Activated naive CD4-positive, alpha-beta T cell treated with anti-CD3 and anti-CD28 coated beads for 36 hours (primary cell): ENCODE measurements at regions not wholly inside any gene's neighbourhood (a gene's known extent, or its start where the extent isn't known, plus 50 kb on each side); places are given as distances from the start of the nearest gene placed in this dataset.

Experiments used
- CTCF ChIA-PET: fragments of 350-600 bp; sonication (Branson Sonifier 250); formaldehyde crosslinking; loops from one replicate; lab custom pipeline; 2021; ENCODE audit warnings: antibody characterized with exemption; lab: Charles Lee
- DNase-seq: peaks from one replicate; pipeline ENCODE4 v3.0.0-alpha.2; 2020
- H3K27ac Mint-ChIP-seq: one replicate; pipeline ENCODE4 v1.8.0; 2021; ENCODE audit warnings: mild to moderate bottlenecking, mixed read lengths
- H3K27me3 Mint-ChIP-seq: one replicate; pipeline ENCODE4 v1.8.0; 2021; ENCODE audit warnings: low read depth, mixed read lengths
- H3K36me3 Mint-ChIP-seq: one replicate; pipeline ENCODE4 v1.8.0; 2021; ENCODE audit warnings: low read depth, mixed read lengths
- H3K4me1 Mint-ChIP-seq: one replicate; pipeline ENCODE4 v1.8.0; 2021; ENCODE audit warnings: low read depth, mixed read lengths
- H3K4me3 Mint-ChIP-seq: one replicate; pipeline ENCODE4 v1.8.0; 2021; ENCODE audit warnings: mild to moderate bottlenecking, moderate library complexity, mixed read lengths
- H3K9me3 Mint-ChIP-seq: one replicate; pipeline ENCODE4 v1.8.0; 2021; ENCODE audit warnings: mixed read lengths
- intact Hi-C: fragments of 100-400 bp; cut with micrococcal nuclease; formaldehyde crosslinking; loops from one replicate; pipeline ENCODE4 v1.15.1; 2023

GRCh38 chr4:173883821-173884220 lies 353.8 kb upstream of the HAND2 start:
- Mint-ChIP-seq H3K9me3 (peaks cover 8% of the 10 kb centered on the region), H3K4me3 (no peak overlapping the region), H3K36me3 (no peaks in the 10 kb centered on the region), H3K4me1 (no peaks in the 10 kb centered on the region), H3K27ac (no peak overlapping the region), H3K27me3 (peaks cover under 1% of the 10 kb centered on the region)
- CTCF ChIA-PET: no interaction called here
- DNase-seq: no peak
- intact Hi-C loops: loop anchor here (10.0 kb wide), 1 partner anchor 151 kb away; no protein-coding TSS in a partner anchor

GRCh38 chr4:173880897-173881296 lies 350.9 kb upstream of the HAND2 start:
- intact Hi-C loops: loop anchor here (10.0 kb wide), 1 partner anchor 154 kb away; no protein-coding TSS in a partner anchor
- H3K36me3 Mint-ChIP-seq: no peaks in the 10 kb centered on the region
- no peaks in the 10 kb centered on the region for H3K9me3 Mint-ChIP-seq
- peaks cover 2% of the 10 kb centered on the region for H3K27me3 Mint-ChIP-seq
- no peak for DNase-seq
- no peak overlapping the region for H3K4me3 Mint-ChIP-seq
- H3K4me1 Mint-ChIP-seq: no peaks in the 10 kb centered on the region
- CTCF ChIA-PET: no interaction called here
- H3K27ac Mint-ChIP-seq: no peak overlapping the region

GRCh38 chr4:173879509-173879908 lies 349.5 kb upstream of the HAND2 start:
- intact Hi-C loops: no loop called here
- Mint-ChIP-seq H3K27me3 (peaks cover 2% of the 10 kb centered on the region), H3K4me1 (no peaks in the 10 kb centered on the region), H3K36me3 (no peaks in the 10 kb centered on the region), H3K27ac (no peak overlapping the region), H3K9me3 (no peaks in the 10 kb centered on the region), H3K4me3 (no peak overlapping the region)
- CTCF ChIA-PET: no interaction called here
- DNase-seq: no peak

DNA sequence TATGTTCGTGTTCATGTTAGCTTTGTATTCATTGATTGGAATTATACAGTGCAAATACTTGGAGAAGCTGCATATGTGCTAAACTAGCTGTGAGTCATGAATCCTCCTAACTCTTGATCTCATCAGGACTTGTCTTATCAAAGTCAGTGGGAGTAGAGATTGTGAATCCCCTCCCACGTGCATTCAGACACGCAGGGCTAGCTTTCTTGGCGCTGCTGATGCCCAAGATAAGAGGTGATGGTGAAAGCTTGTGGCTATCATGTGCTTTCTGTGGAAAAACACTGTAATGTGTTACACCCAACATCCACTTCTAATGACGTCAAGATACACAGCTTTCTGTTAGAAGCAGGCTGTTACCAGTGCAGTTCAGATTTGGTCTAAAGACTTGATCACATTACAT lies 348.7 kb upstream of the HAND2 start:
- CTCF ChIA-PET: no interaction called here
- intact Hi-C loops: no loop called here
- no peak overlapping the region for H3K27ac Mint-ChIP-seq
- H3K4me3 Mint-ChIP-seq: no peak overlapping the region
- H3K27me3 Mint-ChIP-seq: peaks cover 2% of the 10 kb centered on the region
- no peaks in the 10 kb centered on the region for H3K9me3 Mint-ChIP-seq
- DNase-seq: no peak
- no peaks in the 10 kb centered on the region for H3K4me1 Mint-ChIP-seq
- no peaks in the 10 kb centered on the region for H3K36me3 Mint-ChIP-seq

GRCh38 chr4:173871643-173872042 lies 341.6 kb upstream of the HAND2 start:
- no peaks in the 10 kb centered on the region for H3K27me3 Mint-ChIP-seq
- CTCF ChIA-PET: no interaction called here
- intact Hi-C loops: no loop called here

DNA sequence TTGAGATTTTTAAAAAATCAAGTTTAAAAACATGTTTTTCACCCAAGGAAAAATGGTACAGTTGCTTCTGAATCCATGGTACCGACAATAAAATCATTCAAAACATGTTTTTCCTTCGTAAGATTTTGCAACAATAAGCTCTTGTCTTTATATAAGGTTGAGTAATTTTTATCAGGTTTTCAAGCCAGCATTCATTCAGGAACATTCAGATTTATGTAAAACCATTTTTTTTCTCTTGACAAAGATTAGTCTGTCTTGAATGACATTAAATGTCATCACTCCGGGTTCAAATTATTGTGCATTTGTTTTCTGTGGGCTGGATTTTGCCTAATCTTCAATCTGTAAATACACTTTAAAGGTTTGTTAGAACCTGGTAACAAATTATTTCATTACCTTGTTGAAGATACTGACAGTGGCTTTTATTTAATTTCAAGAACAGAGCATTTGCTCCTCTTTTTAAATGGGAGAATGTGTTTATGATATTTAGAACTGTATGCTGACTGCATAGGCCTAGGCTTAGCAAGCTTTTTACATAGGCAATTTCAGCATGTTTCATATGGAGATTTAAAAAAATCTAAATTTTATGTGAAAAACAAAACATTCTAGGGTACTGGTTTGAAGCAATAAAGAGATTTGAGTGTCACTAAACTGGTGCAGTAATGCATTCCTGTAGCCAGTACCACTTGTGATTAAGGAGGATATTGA lies 336.4 kb upstream of the HAND2 start:
- intact Hi-C loops: no loop called here
- Mint-ChIP-seq H3K4me3 (no peak overlapping the region), H3K36me3 (no peaks in the 10 kb centered on the region), H3K4me1 (no peaks in the 10 kb centered on the region), H3K9me3 (peaks cover 16% of the 10 kb centered on the region), H3K27me3 (no peaks in the 10 kb centered on the region), H3K27ac (no peak overlapping the region)
- CTCF ChIA-PET: interaction anchor here (0.6 kb wide), 1 partner anchor 18 kb away, joined by 3 read pairs; no protein-coding TSS in a partner anchor
- DNase-seq: no peak

More at GRCh38 chr4:173871643-173872042, 341.6 kb upstream of the HAND2 start:
- Mint-ChIP-seq H3K4me3 (no peak overlapping the region), H3K27ac (no peak overlapping the region), H3K36me3 (no peaks in the 10 kb centered on the region), H3K4me1 (no peaks in the 10 kb centered on the region), H3K9me3 (no peaks in the 10 kb centered on the region)
- no peak for DNase-seq

DNA sequence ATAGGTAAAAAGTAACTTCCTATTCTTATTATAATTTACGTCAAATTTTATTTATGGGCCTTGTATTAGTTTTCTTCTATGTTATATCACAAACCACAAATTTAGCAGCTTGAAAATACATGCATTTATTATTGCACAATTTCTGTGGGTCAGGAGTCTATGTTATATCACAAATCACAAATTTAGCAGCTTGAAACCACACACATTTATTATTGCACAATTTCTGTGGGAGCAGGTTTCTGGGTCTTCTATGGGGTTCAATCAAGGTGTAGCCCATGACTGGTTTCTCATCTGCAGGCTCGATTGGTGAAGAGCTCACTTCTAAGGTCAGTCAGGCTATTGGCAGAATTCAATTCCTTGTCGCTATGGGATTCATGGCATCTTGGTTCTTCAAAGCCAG lies 332.7 kb upstream of the HAND2 start:
- no peak overlapping the region for H3K4me3 Mint-ChIP-seq
- intact Hi-C loops: no loop called here
- DNase-seq: no peak
- H3K27ac Mint-ChIP-seq: no peak overlapping the region
- peaks cover 16% of the 10 kb centered on the region for H3K9me3 Mint-ChIP-seq
- H3K27me3 Mint-ChIP-seq: no peaks in the 10 kb centered on the region
- no peaks in the 10 kb centered on the region for H3K4me1 Mint-ChIP-seq
- CTCF ChIA-PET: no interaction called here
- no peaks in the 10 kb centered on the region for H3K36me3 Mint-ChIP-seq

- DNase-seq: no peak
- no peaks in the 10 kb centered on the region for H3K4me1 Mint-ChIP-seq
- H3K9me3 Mint-ChIP-seq: peaks cover 13% of the 10 kb centered on the region
- H3K27me3 Mint-ChIP-seq: no peaks in the 10 kb centered on the region
- H3K4me3 Mint-ChIP-seq: no peak overlapping the region
- no peak overlapping the region for H3K27ac Mint-ChIP-seq
- H3K36me3 Mint-ChIP-seq: no peaks in the 10 kb centered on the region
- CTCF ChIA-PET: no interaction called here
- intact Hi-C loops: no loop called here
Measured at GRCh38 chr4:173860094-173860493, 330.1 kb upstream of the HAND2 start.

GRCh38 chr4:173859091-173859713 lies 329.2 kb upstream of the HAND2 start:
- DNase-seq: no peak
- Mint-ChIP-seq H3K4me1 (no peaks in the 10 kb centered on the region), H3K36me3 (no peaks in the 10 kb centered on the region), H3K27ac (no peak overlapping the region), H3K4me3 (no peak overlapping the region), H3K9me3 (peaks cover 5% of the 10 kb centered on the region), H3K27me3 (no peaks in the 10 kb centered on the region)
- intact Hi-C loops: no loop called here
- CTCF ChIA-PET: no interaction called here

DNA sequence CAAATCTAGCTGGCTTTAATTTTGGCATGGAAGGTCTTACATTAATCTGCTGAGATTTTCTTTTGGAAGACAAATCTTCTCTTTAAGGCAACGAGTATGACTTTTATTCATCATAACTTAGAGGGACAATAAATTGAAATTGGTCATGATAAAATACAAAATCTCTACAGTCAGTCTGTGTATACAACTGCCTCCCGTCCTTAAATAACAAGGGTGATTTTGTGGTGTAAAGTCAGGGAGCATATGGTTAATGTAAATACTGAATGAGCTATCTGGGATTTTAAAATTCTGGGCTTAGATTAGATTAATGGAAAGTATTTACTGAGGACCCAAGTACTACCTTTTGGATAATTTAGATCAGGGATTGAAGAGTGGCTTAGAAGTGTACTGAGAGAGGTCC lies 328.4 kb upstream of the HAND2 start:
- intact Hi-C loops: no loop called here
- Mint-ChIP-seq H3K4me1 (no peaks in the 10 kb centered on the region), H3K27ac (no peak overlapping the region), H3K27me3 (no peaks in the 10 kb centered on the region), H3K36me3 (no peaks in the 10 kb centered on the region), H3K9me3 (peaks cover 2% of the 10 kb centered on the region), H3K4me3 (no peak overlapping the region)
- CTCF ChIA-PET: no interaction called here
- no peak for DNase-seq

DNA sequence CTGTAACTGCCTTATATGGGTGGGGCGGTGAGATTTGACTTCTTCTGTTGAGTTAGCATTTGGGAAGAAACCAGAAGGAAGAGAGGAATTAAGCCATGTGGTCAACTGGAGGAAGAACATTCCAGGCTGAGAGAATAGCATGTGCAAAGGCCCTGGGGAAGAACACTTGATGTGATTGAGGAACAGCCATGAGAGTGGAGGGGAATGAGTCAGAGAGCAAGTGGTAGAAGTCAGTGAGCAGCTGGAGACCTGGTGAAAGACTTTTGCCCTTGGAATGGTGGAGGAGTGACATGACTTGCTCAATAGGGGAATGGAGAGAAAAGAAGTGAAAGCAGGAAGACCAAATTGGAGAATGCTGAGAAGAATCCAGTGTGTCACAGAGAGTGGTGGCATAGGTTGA lies 327.8 kb upstream of the HAND2 start:
- H3K9me3 Mint-ChIP-seq: no peaks in the 10 kb centered on the region
- H3K27ac Mint-ChIP-seq: no peak overlapping the region
- H3K4me3 Mint-ChIP-seq: no peak overlapping the region
- CTCF ChIA-PET: no interaction called here
- intact Hi-C loops: no loop called here
- H3K27me3 Mint-ChIP-seq: no peaks in the 10 kb centered on the region
- no peak for DNase-seq
- no peaks in the 10 kb centered on the region for H3K4me1 Mint-ChIP-seq
- H3K36me3 Mint-ChIP-seq: no peaks in the 10 kb centered on the region

DNA sequence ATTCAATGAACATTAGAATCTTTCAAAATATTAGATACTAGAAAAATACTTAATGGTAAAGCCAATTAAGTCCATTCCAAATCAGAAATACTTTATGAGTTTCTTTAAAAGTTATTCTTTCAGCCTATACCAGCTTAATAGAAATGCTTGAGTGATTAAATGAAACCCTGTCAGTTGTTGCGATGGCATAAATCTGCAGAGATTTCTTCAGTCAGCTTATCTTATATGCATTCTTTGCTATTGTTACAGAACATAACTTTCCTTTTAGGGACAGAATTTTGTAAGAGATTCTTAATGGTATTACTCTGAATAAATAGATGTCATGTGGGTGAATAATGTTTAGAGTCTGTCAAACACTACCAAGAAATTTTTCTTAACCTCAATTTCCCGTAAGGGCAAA lies 325.0 kb upstream of the HAND2 start:
- H3K9me3 Mint-ChIP-seq: no peaks in the 10 kb centered on the region
- H3K27me3 Mint-ChIP-seq: no peaks in the 10 kb centered on the region
- CTCF ChIA-PET: no interaction called here
- intact Hi-C loops: no loop called here
- no peak overlapping the region for H3K4me3 Mint-ChIP-seq
- DNase-seq: no peak
- no peak overlapping the region for H3K27ac Mint-ChIP-seq
- H3K4me1 Mint-ChIP-seq: no peaks in the 10 kb centered on the region
- no peaks in the 10 kb centered on the region for H3K36me3 Mint-ChIP-seq

- H3K36me3 Mint-ChIP-seq: no peaks in the 10 kb centered on the region
- intact Hi-C loops: no loop called here
- H3K9me3 Mint-ChIP-seq: no peaks in the 10 kb centered on the region
- H3K4me3 Mint-ChIP-seq: no peak overlapping the region
- H3K4me1 Mint-ChIP-seq: no peaks in the 10 kb centered on the region
- CTCF ChIA-PET: no interaction called here
- no peaks in the 10 kb centered on the region for H3K27me3 Mint-ChIP-seq
- no peak overlapping the region for H3K27ac Mint-ChIP-seq
- DNase-seq: no peak
Measured at GRCh38 chr4:173852775-173853174, 322.7 kb upstream of the HAND2 start.
